ENCODE measurements at regions not wholly inside any gene's neighbourhood (a gene's known extent, or its start where the extent isn't known, plus 50 kb on each side); places are given as distances from the start of the nearest gene placed in this dataset.

DNA sequence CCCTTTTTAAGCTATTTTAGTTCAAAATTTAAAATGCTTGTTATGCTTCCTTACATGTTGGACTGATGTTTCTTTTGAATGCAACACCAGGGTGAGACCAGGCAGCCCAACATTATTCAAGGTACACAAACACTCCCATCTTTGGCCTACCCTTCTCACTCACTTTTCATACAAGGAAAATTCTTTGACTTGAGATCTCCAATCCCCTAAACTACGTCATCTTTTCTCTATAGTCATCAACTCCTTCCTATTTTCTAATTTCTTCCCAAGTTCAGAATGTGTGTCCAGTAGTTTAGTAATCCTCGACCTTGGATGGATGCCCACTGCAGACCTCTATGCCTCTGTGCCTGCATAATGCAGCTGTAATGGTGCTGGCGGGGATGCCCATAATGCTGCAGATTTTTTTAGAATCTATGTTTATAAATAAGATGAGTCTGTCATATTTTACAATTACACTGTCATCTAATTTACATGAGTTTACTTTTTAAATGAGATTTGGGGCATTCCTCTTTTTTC is 108.7 kb downstream of the ID4 start:
- Histone ChIP-seq H3K36me3 (no peaks in the 10 kb centered on the region), H3K9me3 (no peaks in the 10 kb centered on the region), H3K27ac (no peak overlapping the region), H3K4me3 (replicated peaks in 1 of 3) (no peak overlapping the region), H3K27me3 (no peaks in the 10 kb centered on the region), H3K4me1 (no peaks in the 10 kb centered on the region)
- 80 to 84% methylated on average over 3 of the region's 3 CpGs for WGBS, 2 donors
- intact Hi-C loops (cut with DNase I): no loop called here
- no peak for DNase-seq
- TF ChIP-seq, protein P1, sequence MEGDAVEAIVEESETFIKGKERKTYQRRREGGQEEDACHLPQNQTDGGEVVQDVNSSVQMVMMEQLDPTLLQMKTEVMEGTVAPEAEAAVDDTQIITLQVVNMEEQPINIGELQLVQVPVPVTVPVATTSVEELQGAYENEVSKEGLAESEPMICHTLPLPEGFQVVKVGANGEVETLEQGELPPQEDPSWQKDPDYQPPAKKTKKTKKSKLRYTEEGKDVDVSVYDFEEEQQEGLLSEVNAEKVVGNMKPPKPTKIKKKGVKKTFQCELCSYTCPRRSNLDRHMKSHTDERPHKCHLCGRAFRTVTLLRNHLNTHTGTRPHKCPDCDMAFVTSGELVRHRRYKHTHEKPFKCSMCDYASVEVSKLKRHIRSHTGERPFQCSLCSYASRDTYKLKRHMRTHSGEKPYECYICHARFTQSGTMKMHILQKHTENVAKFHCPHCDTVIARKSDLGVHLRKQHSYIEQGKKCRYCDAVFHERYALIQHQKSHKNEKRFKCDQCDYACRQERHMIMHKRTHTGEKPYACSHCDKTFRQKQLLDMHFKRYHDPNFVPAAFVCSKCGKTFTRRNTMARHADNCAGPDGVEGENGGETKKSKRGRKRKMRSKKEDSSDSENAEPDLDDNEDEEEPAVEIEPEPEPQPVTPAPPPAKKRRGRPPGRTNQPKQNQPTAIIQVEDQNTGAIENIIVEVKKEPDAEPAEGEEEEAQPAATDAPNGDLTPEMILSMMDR (IDR thresholded peaks at IDR 0.05): no peak
- no peak for TF ChIP-seq POLR2A (IDR thresholded peaks at IDR 0.05)

DNA sequence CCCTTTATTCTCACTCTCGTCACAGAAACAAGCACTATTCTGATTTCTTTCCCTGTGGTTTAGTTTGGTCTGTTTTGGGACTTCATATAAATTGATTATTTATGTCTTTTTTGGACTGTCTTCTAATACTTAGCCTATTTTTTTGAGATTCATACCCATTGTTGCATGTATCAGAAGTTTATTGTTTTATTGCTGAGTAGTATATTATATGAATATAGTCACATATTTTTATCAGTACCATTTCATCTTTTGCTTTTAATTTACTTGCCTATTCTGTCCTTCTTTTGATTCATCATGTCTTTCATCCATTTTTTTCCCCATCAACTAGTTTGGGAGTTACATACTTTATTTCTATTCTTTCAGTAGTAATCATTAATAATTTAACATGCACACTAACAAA is 112.0 kb downstream of the ID4 start:
- no peak for DNase-seq
- TF ChIP-seq, protein P1 (IDR thresholded peaks at IDR 0.05): no peak
- no peak for TF ChIP-seq POLR2A (IDR thresholded peaks at IDR 0.05)
- WGBS, 2 donors: 95 to 98% methylated on average over 1 of the region's 1 CpG
- Histone ChIP-seq H3K4me1 (no peaks in the 10 kb centered on the region), H3K27ac (no peak overlapping the region), H3K4me3 (replicated peaks in 1 of 3) (no peak overlapping the region), H3K36me3 (no peaks in the 10 kb centered on the region), H3K9me3 (no peaks in the 10 kb centered on the region), H3K27me3 (no peaks in the 10 kb centered on the region)
- intact Hi-C loops (cut with DNase I): no loop called here

DNA sequence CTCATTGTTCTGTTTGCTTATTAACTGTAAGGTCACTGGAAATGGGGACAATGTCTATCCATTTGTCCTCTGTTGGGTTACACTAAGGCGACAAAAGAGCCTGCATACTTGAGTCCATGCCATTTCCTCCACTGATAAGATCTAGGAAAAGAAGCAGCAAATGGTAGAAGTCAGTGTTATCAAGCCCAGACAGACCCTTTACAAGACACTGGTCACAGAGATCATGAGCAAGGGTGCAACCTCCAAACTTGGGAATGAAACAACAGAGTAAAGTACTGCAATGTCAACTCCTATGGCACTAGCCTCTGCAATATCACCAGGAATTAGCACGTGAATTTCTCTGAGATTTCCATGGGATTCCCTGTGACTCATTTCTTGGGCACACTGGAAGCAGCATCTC is 126.9 kb downstream of the ID4 start:
- Histone ChIP-seq H3K9me3 (no peaks in the 10 kb centered on the region), H3K27ac (no peak overlapping the region), H3K36me3 (no peaks in the 10 kb centered on the region), H3K4me3 (replicated peaks in 1 of 3) (no peak overlapping the region), H3K27me3 (no peaks in the 10 kb centered on the region), H3K4me1 (no peaks in the 10 kb centered on the region)
- TF ChIP-seq POLR2A (IDR thresholded peaks at IDR 0.05): no peak
- TF ChIP-seq, protein P1 (IDR thresholded peaks at IDR 0.05): no peak
- WGBS, 2 donors: 70 to 79% methylated on average over 2 of the region's 2 CpGs
- intact Hi-C loops (cut with DNase I): no loop called here
- DNase-seq: no peak

DNA sequence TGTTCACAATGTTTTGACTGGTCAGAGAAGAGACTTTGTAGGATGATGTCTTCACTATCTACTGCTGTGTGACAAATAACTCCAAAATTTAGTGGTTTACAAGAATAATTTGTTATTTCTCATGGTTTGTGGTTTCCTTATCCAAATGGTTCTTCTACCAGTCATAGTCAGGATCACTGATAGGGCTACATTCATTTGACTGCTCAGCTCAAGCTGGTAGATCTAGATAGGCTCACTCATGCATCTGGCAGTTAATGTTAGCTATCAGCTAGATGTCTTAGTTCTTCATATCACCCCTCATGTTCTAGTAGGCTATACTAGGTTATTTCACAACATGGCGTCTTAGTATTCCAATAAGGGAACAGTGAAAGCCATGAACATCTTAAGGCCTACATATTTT is 131.0 kb downstream of the ID4 start:
- Histone ChIP-seq H3K4me3 (replicated peaks in 1 of 3) (no peak overlapping the region), H3K27ac (no peak overlapping the region), H3K36me3 (no peaks in the 10 kb centered on the region), H3K27me3 (no peaks in the 10 kb centered on the region), H3K9me3 (no peaks in the 10 kb centered on the region), H3K4me1 (no peaks in the 10 kb centered on the region)
- intact Hi-C loops (cut with DNase I): no loop called here
- TF ChIP-seq, protein P1 (IDR thresholded peaks at IDR 0.05): no peak
- no peak for TF ChIP-seq POLR2A (IDR thresholded peaks at IDR 0.05)
- WGBS, 2 donors: 85 to 93% methylated on average over 1 of the region's 1 CpG
- DNase-seq: no peak

DNA sequence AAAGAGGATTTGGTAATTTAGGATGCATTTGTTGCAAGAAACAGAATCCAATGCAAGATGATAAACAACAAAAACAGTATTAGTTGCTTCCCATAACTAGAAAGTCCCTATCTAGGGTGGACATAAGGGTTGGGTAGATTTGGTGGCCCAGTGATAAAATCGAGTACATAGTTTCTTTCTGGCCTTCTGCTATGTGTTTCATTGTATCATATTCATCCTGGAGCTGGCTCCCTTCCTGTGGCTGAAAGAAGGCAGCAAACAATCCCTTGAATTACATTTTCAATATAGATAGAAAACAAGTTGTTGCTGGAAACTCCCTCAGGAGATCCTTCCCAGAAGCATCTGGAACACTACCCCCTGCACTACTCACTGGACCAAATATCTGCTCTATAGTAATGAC is 135.1 kb downstream of the ID4 start:
- no peaks in the 10 kb centered on the region for H3K9me3 ChIP-seq
- H3K27me3 ChIP-seq: no peaks in the 10 kb centered on the region
- WGBS, 2 donors: 78 to 82% methylated on average over 1 of the region's 1 CpG
- no peak overlapping the region for H3K27ac ChIP-seq
- H3K36me3 ChIP-seq: no peaks in the 10 kb centered on the region
- no peak for DNase-seq
- intact Hi-C loops (cut with DNase I): no loop called here
- no peak overlapping the region for H3K4me3 ChIP-seq (replicated peaks in 1 of 3)
- TF ChIP-seq, protein P1 (IDR thresholded peaks at IDR 0.05): no peak
- TF ChIP-seq POLR2A (IDR thresholded peaks at IDR 0.05): no peak
- H3K4me1 ChIP-seq: no peaks in the 10 kb centered on the region
